ENCODE measurements at regions not wholly inside any gene's neighbourhood (a gene's known extent, or its start where the extent isn't known, plus 50 kb on each side); places are given as distances from the start of the nearest gene placed in this dataset.
A peak's percentile ranks its signal among the peaks of the same experiment; 100 is the strongest.

GRCh38 chr15:47824147-47824546 lies 106.8 kb downstream of the SEMA6D start:
- DNase-seq (ENCODE audit: low spot score), result no peak

GRCh38 chr15:47829667-47830066 lies 112.4 kb downstream of the SEMA6D start:
- DNase-seq (ENCODE audit: low spot score), result no peak

- DNase-seq (ENCODE audit: low spot score), result no peak
Observed at GRCh38 chr15:47834093-47834492, 116.8 kb downstream of the SEMA6D start.

GRCh38 chr15:47839233-47839825 lies 122.0 kb downstream of the SEMA6D start:
- no peak for DNase-seq (ENCODE audit: low spot score)

GRCh38 chr15:47843124-47843663 lies 125.9 kb downstream of the SEMA6D start:
- DNase-seq (ENCODE audit: low spot score), result no peak

GRCh38 chr15:47844437-47844836 lies 127.1 kb downstream of the SEMA6D start:
- DNase-seq (ENCODE audit: low spot score), result no peak

GRCh38 chr15:47846128-47846868 lies 129.0 kb downstream of the SEMA6D start:
- no peak for DNase-seq (ENCODE audit: low spot score)

- no peak for DNase-seq (ENCODE audit: low spot score)
Observed at GRCh38 chr15:47846876-47847275, 129.6 kb downstream of the SEMA6D start.

GRCh38 chr15:47856071-47856470 lies 138.8 kb downstream of the SEMA6D start:
- no peak for DNase-seq (ENCODE audit: low spot score)

GRCh38 chr15:47857014-47857775 lies 139.9 kb downstream of the SEMA6D start:
- DNase-seq (ENCODE audit: low spot score), result no peak

- no peak for DNase-seq (ENCODE audit: low spot score)
Observed at GRCh38 chr15:47857776-47858167, 140.5 kb downstream of the SEMA6D start.

- no peak for DNase-seq (ENCODE audit: low spot score)
Observed at GRCh38 chr15:47861111-47861903, 144.0 kb downstream of the SEMA6D start.

- no peak for DNase-seq (ENCODE audit: low spot score)
Observed at GRCh38 chr15:47862402-47862801, 145.1 kb downstream of the SEMA6D start.

GRCh38 chr15:47866446-47866845 lies 149.1 kb downstream of the SEMA6D start:
- no peak for DNase-seq (ENCODE audit: low spot score)

- DNase-seq (ENCODE audit: low spot score), result no peak
Observed at GRCh38 chr15:47870300-47870955, 153.1 kb downstream of the SEMA6D start.

- peak; percentile 72 for DNase-seq (ENCODE audit: low spot score)
Observed at GRCh38 chr15:47870956-47871625, 153.8 kb downstream of the SEMA6D start.

- no peak for DNase-seq (ENCODE audit: low spot score)
Observed at GRCh38 chr15:47872208-47872607, 154.9 kb downstream of the SEMA6D start.

GRCh38 chr15:47872869-47873432 lies 155.6 kb downstream of the SEMA6D start:
- DNase-seq (ENCODE audit: low spot score), result no peak

- no peak for DNase-seq (ENCODE audit: low spot score)
Observed at GRCh38 chr15:47876986-47877385, 159.7 kb downstream of the SEMA6D start.

GRCh38 chr15:47877836-47878235 lies 160.5 kb downstream of the SEMA6D start:
- DNase-seq (ENCODE audit: low spot score), result no peak

Data from H4 (cell line).